HG02571 (cell line): ENCODE measurements at regions not wholly inside any gene's neighbourhood (a gene's known extent, or its start where the extent isn't known, plus 50 kb on each side); places are given as distances from the start of the nearest gene placed in this dataset.

Source experiments
- ATAC-seq: cut with Tn5 transposase; IDR thresholded peaks from one replicate; pipeline ENCODE4 v1.9.1; 2021; ENCODE audit warnings: mild to moderate bottlenecking, moderate library complexity; ENCODE audit not compliant: unreplicated experiment

- ATAC-seq: no peak
These were observed 157.9 kb upstream of the PARP11 start for GRCh38 chr12:4030929-4031702.

GRCh38 chr12:4027412-4027811 lies 154.2 kb upstream of the PARP11 start:
- no peak for ATAC-seq

DNA sequence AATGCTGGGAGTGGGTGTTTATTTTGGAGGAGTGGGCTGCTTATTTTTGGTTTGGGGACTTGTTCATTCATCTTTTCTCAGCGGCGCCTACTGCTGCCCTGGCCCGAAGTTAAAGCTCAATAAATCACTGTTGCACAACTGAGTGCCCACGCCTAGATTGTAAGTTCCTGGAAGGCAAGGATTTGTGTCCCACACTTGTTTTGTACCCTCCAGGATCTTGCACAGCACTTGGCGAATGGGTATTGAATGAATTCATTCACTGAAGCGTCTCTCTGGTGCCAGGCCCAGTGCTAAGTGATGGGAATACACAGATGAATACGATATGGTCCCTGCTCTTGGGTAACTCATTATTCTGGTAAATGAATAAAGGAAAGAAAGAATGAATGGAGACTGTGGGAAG lies 153.3 kb upstream of the PARP11 start:
- ATAC-seq: no peak

DNA sequence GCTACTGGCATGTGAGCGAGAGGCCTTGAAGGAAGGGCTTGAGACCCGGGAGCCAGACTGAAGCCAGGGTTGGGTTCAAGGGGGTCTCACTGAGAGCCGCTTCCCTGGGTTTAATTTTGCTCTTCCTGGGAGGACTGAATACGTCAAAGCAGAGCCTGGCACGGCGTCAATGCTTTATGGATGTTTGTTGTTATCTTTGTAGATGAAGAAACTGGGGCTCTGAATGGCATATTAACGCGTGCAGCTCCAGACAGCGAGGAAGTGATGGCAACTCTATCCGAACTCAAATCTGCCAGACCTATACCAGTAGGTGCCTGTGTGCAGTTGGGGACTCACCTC lies 152.8 kb upstream of the PARP11 start:
- no peak for ATAC-seq

- ATAC-seq: no peak
These were observed 152.2 kb upstream of the PARP11 start for GRCh38 chr12:4025181-4026019.

- no peak for ATAC-seq
These were observed 151.5 kb upstream of the PARP11 start for GRCh38 chr12:4024701-4025100.

- ATAC-seq: no peak
These were observed 142.3 kb upstream of the PARP11 start for GRCh38 chr12:4015225-4016091.

DNA sequence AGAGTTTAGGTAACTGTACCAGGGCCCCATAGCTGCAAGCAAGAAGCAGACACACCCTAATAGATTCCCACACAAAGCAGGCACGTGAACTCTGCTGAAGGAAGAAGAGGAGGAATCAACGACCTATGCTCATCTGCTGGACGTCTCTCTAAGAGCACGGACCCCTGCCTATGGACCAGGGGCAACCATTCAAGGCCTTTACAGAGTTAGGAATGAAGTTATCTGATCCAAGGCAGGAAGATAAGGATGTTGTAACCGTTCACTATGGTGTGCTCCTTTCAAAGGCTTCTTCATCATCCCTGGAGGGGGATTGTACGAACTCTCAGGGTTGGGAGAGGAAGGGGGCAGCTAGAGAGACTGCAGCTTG lies 141.6 kb upstream of the PARP11 start:
- ATAC-seq: no peak

GRCh38 chr12:4014444-4014843 lies 141.2 kb upstream of the PARP11 start:
- no peak for ATAC-seq

DNA sequence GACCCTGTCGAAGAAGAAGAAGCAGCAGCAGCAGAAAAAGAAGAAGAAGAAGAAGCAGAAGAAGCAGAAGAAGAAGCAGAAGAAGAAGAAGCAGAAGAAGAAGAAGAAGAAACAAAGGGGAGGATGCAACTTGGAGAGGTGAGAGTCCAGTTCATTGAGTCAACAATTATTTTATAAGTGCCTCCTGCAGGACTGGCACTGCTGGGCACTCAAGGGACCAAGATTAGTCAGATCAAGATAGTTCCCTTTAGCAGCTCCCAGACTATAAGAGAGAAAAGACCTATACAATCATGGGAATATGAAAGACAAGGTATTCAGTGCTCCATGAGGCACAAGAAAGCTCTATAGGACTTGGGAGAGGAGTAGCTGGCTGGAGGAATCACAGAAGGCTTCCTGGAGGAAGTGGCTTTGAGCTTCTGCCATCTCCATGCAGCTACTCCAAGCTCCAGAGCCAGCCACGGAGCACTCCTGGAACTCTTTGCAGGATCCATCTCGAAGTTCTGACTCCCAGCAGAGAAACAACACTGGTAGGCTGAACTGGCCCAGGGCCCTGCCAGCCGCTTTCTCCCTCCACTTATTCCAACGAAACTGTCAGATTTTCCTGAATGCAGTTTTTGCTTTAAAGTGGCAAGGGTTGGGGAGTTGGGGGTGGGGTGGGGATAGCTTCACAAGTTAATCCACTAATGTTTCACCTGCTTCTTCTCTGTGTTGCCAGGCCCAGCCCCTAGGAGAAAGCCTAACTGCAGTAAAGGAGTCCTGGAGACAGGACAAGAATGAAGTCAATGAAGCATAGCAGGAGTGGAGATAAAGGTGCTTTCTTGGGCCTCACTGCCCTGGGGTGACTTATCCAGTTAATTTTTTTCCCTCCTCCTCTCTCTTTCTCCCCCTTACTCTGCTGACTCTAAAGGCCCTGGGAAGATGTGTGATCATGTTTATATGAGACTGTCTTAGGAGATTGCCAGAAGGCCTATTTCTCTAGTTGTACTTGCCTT lies 140.1 kb upstream of the PARP11 start:
- no peak for ATAC-seq

GRCh38 chr12:4012073-4012472 lies 138.9 kb upstream of the PARP11 start:
- no peak for ATAC-seq

DNA sequence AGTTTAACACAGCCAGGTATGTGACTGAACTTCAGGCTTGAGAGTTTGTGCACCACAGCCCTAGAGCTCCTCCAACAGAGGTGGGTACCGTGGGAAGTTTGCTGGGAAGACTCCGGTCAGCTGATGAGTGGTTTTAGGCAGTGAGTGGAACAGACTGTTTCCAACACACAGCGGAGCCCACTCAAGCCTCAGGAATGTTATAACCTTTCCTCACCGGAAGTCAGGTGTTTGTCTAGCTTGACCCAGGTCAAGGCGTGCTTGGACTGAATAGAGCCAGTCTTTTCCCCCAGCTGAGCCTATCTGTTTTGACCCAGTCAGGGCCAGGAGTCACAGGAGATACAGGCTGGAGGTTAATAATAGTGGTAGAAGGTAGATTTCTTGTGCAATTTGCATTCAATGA lies 138.4 kb upstream of the PARP11 start:
- no peak for ATAC-seq

GRCh38 chr12:4009979-4010704 lies 136.9 kb upstream of the PARP11 start:
- ATAC-seq: no peak

DNA sequence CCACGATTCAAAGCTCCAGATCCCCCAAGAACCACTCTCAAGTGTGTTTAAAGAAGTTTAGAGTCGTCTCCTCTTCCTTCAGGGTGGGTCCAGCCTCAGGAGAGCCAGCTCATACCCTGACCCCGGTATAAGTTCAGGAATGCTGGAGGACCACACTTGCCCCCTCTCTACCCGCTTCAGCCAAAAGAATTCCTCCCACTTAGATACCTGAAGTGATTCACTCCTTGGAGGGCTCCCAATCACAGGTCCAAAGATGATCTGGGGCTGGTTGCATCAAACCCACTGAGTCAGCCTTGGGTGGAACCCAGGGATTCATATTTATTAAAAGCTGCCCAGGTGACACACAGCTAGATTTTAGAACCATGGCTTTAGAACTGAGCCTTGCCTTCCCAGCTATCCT lies 133.5 kb upstream of the PARP11 start:
- no peak for ATAC-seq

DNA sequence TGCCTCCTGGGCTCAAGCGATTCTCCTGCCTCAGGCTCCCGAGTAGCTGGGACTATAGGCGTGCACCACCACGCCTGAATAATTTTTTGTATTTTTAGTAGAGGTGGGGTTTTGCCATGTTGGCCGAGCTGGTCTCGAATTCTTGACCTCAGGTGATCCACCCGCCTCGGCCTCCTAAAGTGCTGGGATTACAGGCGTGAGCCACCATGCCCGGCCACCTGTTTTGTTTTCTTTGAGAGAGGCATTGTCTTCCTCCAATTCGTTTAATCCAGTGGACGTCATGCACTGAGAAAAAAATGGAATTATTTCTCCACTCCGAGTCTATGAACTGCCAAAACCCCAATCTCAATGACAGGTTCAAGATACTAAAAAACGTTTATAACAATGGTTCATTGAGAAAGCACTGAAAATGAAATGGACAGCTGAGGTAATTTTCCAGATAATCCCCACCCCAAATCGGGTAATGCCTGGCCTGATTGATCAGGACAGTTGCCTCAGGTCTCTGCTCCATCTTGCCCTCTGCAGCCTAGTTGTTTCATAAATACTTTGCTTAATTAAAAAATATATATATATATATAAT lies 132.7 kb upstream of the PARP11 start:
- ATAC-seq: no peak

GRCh38 chr12:4003576-4003975 lies 130.4 kb upstream of the PARP11 start:
- no peak for ATAC-seq

DNA sequence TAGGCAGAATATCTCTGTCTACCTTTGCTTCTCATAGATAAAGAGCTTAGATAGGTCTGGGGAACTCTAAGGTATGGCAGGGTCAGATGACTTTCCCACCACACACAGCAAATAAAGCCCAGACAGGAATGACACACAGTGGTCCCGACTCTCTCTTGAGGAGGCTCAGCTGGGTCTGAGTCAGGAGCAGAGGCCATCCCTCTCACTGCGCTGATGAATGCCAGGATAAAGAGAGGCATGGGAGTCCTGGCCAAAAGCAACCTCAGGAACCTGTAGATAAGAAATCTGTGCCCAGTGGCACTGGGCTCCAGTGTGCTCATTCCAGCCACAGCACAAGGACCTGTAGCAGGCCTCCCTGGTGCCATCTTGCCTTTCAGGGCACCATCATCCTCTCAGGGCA lies 129.4 kb upstream of the PARP11 start:
- no peak for ATAC-seq

- no peak for ATAC-seq
These were observed 128.6 kb upstream of the PARP11 start for GRCh38 chr12:4001841-4002240.

DNA sequence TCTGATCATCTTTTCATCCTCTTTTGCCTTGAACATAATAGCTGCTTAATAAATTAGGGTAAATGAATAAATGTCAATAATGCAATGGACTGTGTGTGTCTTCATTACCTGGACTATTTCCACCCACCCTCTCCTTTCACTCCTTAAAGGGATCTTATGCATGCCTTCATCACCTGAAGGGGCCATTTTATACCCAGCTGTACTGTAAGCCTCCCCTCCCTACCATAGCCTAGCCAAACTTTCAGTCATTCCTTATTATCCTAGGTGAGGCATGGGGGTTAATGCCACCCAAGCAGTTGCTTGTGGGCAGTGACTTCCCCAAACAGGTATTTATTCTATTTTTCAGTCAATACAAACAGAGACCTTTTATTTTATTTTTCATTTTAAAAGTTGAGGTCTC lies 127.8 kb upstream of the PARP11 start:
- no peak for ATAC-seq
